B cell (primary cell): ENCODE measurements at regions not wholly inside any gene's neighbourhood (a gene's known extent, or its start where the extent isn't known, plus 50 kb on each side); places are given as distances from the start of the nearest gene placed in this dataset.

Source experiments
- ATAC-seq: fragments of 200-7000 bp; cut with Tn5 transposase; one replicate; pipeline ENCODE4 v1.10.0; 2021; ENCODE audit warnings: low read depth, mild to moderate bottlenecking, moderate number of reproducible peaks, moderate library complexity
- CTCF ChIA-PET: fragments of 350-600 bp; sonication (Branson Sonifier 250); formaldehyde crosslinking; loops from one replicate; lab custom pipeline; 2021; ENCODE audit warnings: antibody characterized with exemption, inconsistent platforms; lab: Charles Lee
- POLR2A ChIA-PET: fragments of 350-600 bp; sonication (Branson Sonifier 250); formaldehyde crosslinking; loops from one replicate; lab custom pipeline; 2021; ENCODE audit warnings: antibody characterized with exemption; lab: Charles Lee
- DNase-seq: peaks from one replicate; pipeline ENCODE4 v3.0.0; 2013
- H2AFZ ChIP-seq: 2 replicates; pipeline ENCODE4 v1.6.1; 2012; ENCODE audit warnings: mild to moderate bottlenecking, low read depth, low read length; ENCODE audit not compliant: insufficient read depth, poor library complexity, severe bottlenecking
- H3K27ac ChIP-seq, 2 donors: 1 replicate in 1 of 2; 2 replicates in 1 of 2; pipeline ENCODE4 v1.5.1; 2012 to 2013; ENCODE audit warnings: low read length in 2 of 2, mild to moderate bottlenecking in 2 of 2, moderate library complexity in 1 of 2
- H3K27me3 ChIP-seq, 4 experiments: fragments of 200-600 bp in 1 of 4; sonication (generic) in 1 of 4; replicated peaks in 1 of 4; 1 replicate in 2 of 4; 2 replicates in 2 of 4; pipeline versions ENCODE4 v1.6.1 to v1.7.0; 2013 to 2016; ENCODE audit warnings: low read length in 3 of 4, mild to moderate bottlenecking in 2 of 4, mixed read lengths in 1 of 4, moderate library complexity in 1 of 4; ENCODE audit not compliant: insufficient read depth in 4 of 4, control insufficient read depth in 3 of 4; ENCODE audit errors: control extremely low read depth in 1 of 4
- H3K36me3 ChIP-seq, 2 experiments: replicated peaks in 1 of 2; 1 replicate in 1 of 2; 2 replicates in 1 of 2; pipeline versions ENCODE4 v1.6.1 to v1.7.1; 2013; ENCODE audit warnings: low read length in 1 of 2; ENCODE audit not compliant: insufficient read depth in 2 of 2, control insufficient read depth in 1 of 2; ENCODE audit errors: control extremely low read depth in 1 of 2, extremely low read depth in 1 of 2
- H3K4me1 ChIP-seq, 2 donors: fragments of 200-600 bp in 1 of 2; sonication (generic) in 1 of 2; 1 replicate in 1 of 2; 2 replicates in 1 of 2; pipeline versions ENCODE4 v1.5.1 to v1.6.1; 2013 to 2017; ENCODE audit warnings: low read length in 2 of 2; ENCODE audit not compliant: control insufficient read depth in 2 of 2, insufficient read depth in 2 of 2
- H3K4me2 ChIP-seq: replicated peaks from 2 replicates; pipeline ENCODE3; 2012; ENCODE audit warnings: mild to moderate bottlenecking, low read depth, low read length; ENCODE audit not compliant: poor library complexity, severe bottlenecking
- H3K4me3 ChIP-seq, 5 experiments: fragments of 200-600 bp in 1 of 5; sonication (generic) in 1 of 5; 1 replicate in 3 of 5; 2 replicates in 2 of 5; pipeline versions ENCODE4 v1.5.1 to v1.7.0; 2011 to 2016; ENCODE audit warnings: low read length in 4 of 5, mild to moderate bottlenecking in 4 of 5, low read depth in 2 of 5, control low read depth in 1 of 5, moderate library complexity in 1 of 5; ENCODE audit not compliant: insufficient read depth in 1 of 5; ENCODE audit errors: control extremely low read depth in 1 of 5, extremely low read depth in 1 of 5
- H3K79me2 ChIP-seq: fragments of 200-600 bp; sonication (generic); one replicate; pipeline ENCODE4 v1.6.0; 2016; ENCODE audit warnings: low read length; ENCODE audit not compliant: control insufficient read depth, insufficient read depth
- H3K9ac ChIP-seq: fragments of 200-600 bp; sonication (generic); 2 replicates; pipeline ENCODE4 v1.6.1; 2017; ENCODE audit warnings: mild to moderate bottlenecking, low read length, moderate library complexity
- H3K9me3 ChIP-seq, 3 donors: one replicate each; pipeline versions ENCODE4 v1.6.1 to v1.7.1; 2013; ENCODE audit warnings: low read length in 2 of 3; ENCODE audit not compliant: control insufficient read depth in 2 of 3, insufficient read depth in 1 of 3; ENCODE audit errors: control extremely low read depth in 1 of 3
- H4K20me1 ChIP-seq: 2 replicates; pipeline ENCODE4 v1.6.0; 2012; ENCODE audit warnings: mild to moderate bottlenecking, low read length; ENCODE audit not compliant: insufficient read depth, control insufficient read depth, poor library complexity, severe bottlenecking
- H3K27ac Mint-ChIP-seq: one replicate; pipeline ENCODE4 v1.8.0; 2021; ENCODE audit warnings: mixed read lengths
- H3K27me3 Mint-ChIP-seq: one replicate; pipeline ENCODE4 v1.8.0; 2021; ENCODE audit warnings: mixed read lengths
- H3K4me1 Mint-ChIP-seq: one replicate; pipeline ENCODE4 v1.8.0; 2021; ENCODE audit warnings: mixed read lengths
- H3K4me3 Mint-ChIP-seq: one replicate; pipeline ENCODE4 v1.8.0; 2021; ENCODE audit warnings: mixed read lengths
- H3K9me3 Mint-ChIP-seq: one replicate; pipeline ENCODE4 v1.8.0; 2022; ENCODE audit warnings: mixed read lengths; ENCODE audit not compliant: insufficient read depth
- CTCF ChIP-seq: fragments of 200-600 bp; IDR thresholded peaks from one replicate; pipeline ENCODE4 v1.8.0; 2022; ENCODE audit warnings: antibody characterized with exemption, mild to moderate bottlenecking
- EZH2 ChIP-seq: IDR thresholded peaks from 2 replicates; pipeline ENCODE4 v1.6.1; 2012; ENCODE audit warnings: borderline replicate concordance, low read depth, mild to moderate bottlenecking, moderate library complexity, low read length; ENCODE audit not compliant: insufficient read depth, poor library complexity, severe bottlenecking
- WGBS: methylation state at CpG from one replicate; pipeline ENCODE4 v1.1.5; 2013; ENCODE audit warnings: missing lambda C conversion rate; ENCODE audit not compliant: insufficient coverage; 5-methylcytosine and 5-hydroxymethylcytosine counted together
- intact Hi-C: fragments of 100-400 bp; cut with micrococcal nuclease; formaldehyde crosslinking; loops from one replicate; pipeline ENCODE4 v1.10.0; 2022

GRCh38 chr4:25533256-25533655 lies 122.4 kb upstream of the SLC34A2 start:
- H3K9ac ChIP-seq = no peak overlapping the region
- peaks cover 18% of the 10 kb centered on the region for H3K4me1 Mint-ChIP-seq
- ChIA-PET CTCF (no interaction called here), POLR2A (no interaction called here)
- DNase-seq = no peak
- intact Hi-C loops = no loop called here
- no peaks in the 10 kb centered on the region for H3K79me2 ChIP-seq
- H3K36me3 ChIP-seq = no peaks in the 10 kb centered on the region
- no peak for ATAC-seq
- no peak overlapping the region for H2AFZ ChIP-seq
- H3K4me2 ChIP-seq = no peak overlapping the region
- peaks cover 0 to 7% of the 10 kb centered on the region in 2 donors for H3K4me1 ChIP-seq
- H3K4me3 ChIP-seq = no peak overlapping the region
- H3K27ac Mint-ChIP-seq = no peak overlapping the region
- H3K9me3 ChIP-seq = peaks cover 0 to 8% (median 0%) of the 10 kb centered on the region in 3 donors
- no peak overlapping the region for H3K27ac ChIP-seq
- H3K27me3 Mint-ChIP-seq = peaks cover 24% of the 10 kb centered on the region
- no peaks in the 10 kb centered on the region for H3K9me3 Mint-ChIP-seq
- TF ChIP-seq EZH2 (no peak), CTCF (no peak)
- no peaks in the 10 kb centered on the region for H4K20me1 ChIP-seq
- H3K27me3 ChIP-seq = peaks cover 0 to 3% (median 1%) of the 10 kb centered on the region in 4 experiments
- H3K4me3 Mint-ChIP-seq = no peak overlapping the region
- WGBS = no CpG with 5 or more reads among the region's 3 CpGs

- no peaks in the 10 kb centered on the region for H3K9me3 Mint-ChIP-seq
- no peak overlapping the region for H3K4me3 Mint-ChIP-seq
- intact Hi-C loops = no loop called here
- ChIA-PET CTCF (no interaction called here), POLR2A (no interaction called here)
- Histone ChIP-seq H3K9ac (no peak overlapping the region), H3K36me3 (no peaks in the 10 kb centered on the region), H4K20me1 (no peaks in the 10 kb centered on the region), H2AFZ (no peak overlapping the region), H3K27me3 (peaks cover 0 to 3% (median 1%) of the 10 kb centered on the region in 4 experiments), H3K4me2 (no peak overlapping the region), H3K79me2 (no peaks in the 10 kb centered on the region), H3K9me3 (peaks cover 0 to 8% (median 0%) of the 10 kb centered on the region in 3 donors), H3K27ac (no peak overlapping the region), H3K4me1 (peaks cover 0 to 7% of the 10 kb centered on the region in 2 donors), H3K4me3 (no peak overlapping the region)
- H3K27ac Mint-ChIP-seq = no peak overlapping the region
- 72% methylated on average over 2 of the region's 2 CpGs for WGBS
- TF ChIP-seq EZH2 (no peak), CTCF (no peak)
- ATAC-seq (no peak), DNase-seq (no peak)
- H3K27me3 Mint-ChIP-seq = peaks cover 20% of the 10 kb centered on the region
- H3K4me1 Mint-ChIP-seq = peaks cover 18% of the 10 kb centered on the region
These were observed 120.4 kb upstream of the SLC34A2 start for GRCh38 chr4:25535278-25535677.
